ENCODE measurements at regions not wholly inside any gene's neighbourhood (a gene's known extent, or its start where the extent isn't known, plus 50 kb on each side); places are given as distances from the start of the nearest gene placed in this dataset.
"Not testable (repeated sequence)": the region's sequence is repeated elsewhere in the genome, so short reads cannot be mapped to it uniquely, and the experiment has no call there.

GRCh38 chr4:14002331-14002730, 374.8 kb upstream of the BOD1L1 start:
- TF ChIP-seq CTCF, EZH2 (IDR thresholded peaks at IDR 0.05): not testable (repeated sequence)
